HepG2 (cell line): ENCODE measurements at regions not wholly inside any gene's neighbourhood (a gene's known extent, or its start where the extent isn't known, plus 50 kb on each side); places are given as distances from the start of the nearest gene placed in this dataset.

Experiments used
- ATAC-seq: fragments of 200-7000 bp; cut with Tn5 transposase; 3 replicates; pipeline ENCODE4 v1.9.1; 2020; ENCODE audit warnings: mild to moderate bottlenecking, moderate library complexity
- BruUV-seq: library from RNA; stranded (reverse); fragments of 400-500 nt; replicated peaks from 2 replicates; lab custom pipeline; 2021; lab: Mats Ljungman, UMichigan
- CTCF ChIA-PET: fragments of 300-600 bp; formaldehyde crosslinking; extraction: SDS; loops from one replicate; lab custom pipeline; 2021; ENCODE audit warnings: low total read pairs, inconsistent platforms, low intra/inter-chr PET ratio; lab: Yijun Ruan, JAX
- POLR2A ChIA-PET: fragments of 350-600 bp; sonication (Branson Sonifier 250); formaldehyde crosslinking; loops from one replicate; lab custom pipeline; 2020; ENCODE audit warnings: antibody characterized with exemption, inconsistent platforms; lab: Yijun Ruan, JAX
- DNase-seq: peaks from one replicate; pipeline ENCODE4 v3.0.0-alpha.2; 2015; ENCODE audit warnings: low spot score
- FAIRE-seq: peaks from 3 replicates; lab custom pipeline; 2011; peaks lifted over from hg19 to GRCh38; lab: Jason Lieb, UNC
- H2AFZ ChIP-seq: one replicate; pipeline ENCODE4 v1.6.1; 2011; ENCODE audit warnings: low read length, inconsistent platforms
- H3K27ac ChIP-seq: fragments of 300-600 bp; 3 replicates; pipeline ENCODE4 v1.8.0; 2011; ENCODE audit warnings: mixed run types, mild to moderate bottlenecking, mixed read lengths, low read length, inconsistent platforms; ENCODE audit not compliant: insufficient read depth; ENCODE audit errors: extremely low read length
- H3K27me3 ChIP-seq, 2 experiments: fragments of 200-600 bp in 1 of 2; 2 replicates in 1 of 2; 3 replicates in 1 of 2; pipeline versions ENCODE4 v1.6.0 to v1.8.0; 2011; ENCODE audit warnings: low read length in 2 of 2, mild to moderate bottlenecking in 2 of 2, moderate library complexity in 2 of 2, inconsistent platforms in 1 of 2; ENCODE audit not compliant: insufficient read depth in 2 of 2, control insufficient read depth in 1 of 2
- H3K36me3 ChIP-seq, 2 experiments: fragments of 200-600 bp in 1 of 2; replicated peaks in 1 of 2; 2 replicates in 1 of 2; 3 replicates in 1 of 2; pipeline versions ENCODE4 v1.5.1 to v1.8.0; 2011; ENCODE audit warnings: low read length in 2 of 2, inconsistent platforms in 1 of 2; ENCODE audit not compliant: insufficient read depth in 2 of 2, control insufficient read depth in 1 of 2
- H3K4me1 ChIP-seq: 2 replicates; pipeline ENCODE4 v1.5.1; 2012; ENCODE audit warnings: low read length, inconsistent platforms; ENCODE audit not compliant: insufficient read depth
- H3K4me2 ChIP-seq: 2 replicates; pipeline ENCODE4 v1.6.0; 2011; ENCODE audit warnings: low read depth, low read length, inconsistent platforms
- H3K4me3 ChIP-seq, 3 experiments: fragments of 200-600 bp in 1 of 3; sonication (generic), shearing (Covaris generic) in 1 of 3; replicated peaks in 1 of 3; 2 replicates each; pipeline ENCODE4 v1.5.1; 2011 to 2016; ENCODE audit warnings: low read length in 3 of 3, inconsistent platforms in 2 of 3, low read depth in 2 of 3, mild to moderate bottlenecking in 2 of 3, control low read depth in 1 of 3, mixed read lengths in 1 of 3; ENCODE audit not compliant: insufficient read depth in 1 of 3
- H3K79me2 ChIP-seq: one replicate; pipeline ENCODE4 v1.6.1; 2011; ENCODE audit warnings: low read length, inconsistent platforms; ENCODE audit not compliant: insufficient read depth
- H3K9ac ChIP-seq: 2 replicates; pipeline ENCODE4 v1.6.0; 2011; ENCODE audit warnings: mild to moderate bottlenecking, low read depth, low read length, inconsistent platforms; ENCODE audit not compliant: insufficient read depth
- H3K9me3 ChIP-seq: 2 replicates; pipeline ENCODE4 v1.5.1; 2012; ENCODE audit warnings: mild to moderate bottlenecking, low read length
- H4K20me1 ChIP-seq: 2 replicates; pipeline ENCODE4 v1.6.0; 2011; ENCODE audit warnings: inconsistent platforms, mild to moderate bottlenecking, low read length, moderate library complexity; ENCODE audit not compliant: insufficient read depth
- CCDC6 ChIP-seq: sonication (generic); formaldehyde crosslinking; IDR thresholded peaks from 2 replicates; pipeline ENCODE4 v1.8.1; 2022; ENCODE audit warnings: mild to moderate bottlenecking, missing genetic modification reagents, moderate library complexity
- CREBL2 ChIP-seq: sonication (generic); formaldehyde crosslinking; IDR thresholded peaks from 2 replicates; pipeline ENCODE4 v1.8.1; 2023; ENCODE audit warnings: missing genetic modification reagents, mild to moderate bottlenecking, borderline replicate concordance
- FOSL2 ChIP-seq: sonication (generic); formaldehyde crosslinking; IDR thresholded peaks from 2 replicates; pipeline ENCODE4 v1.4.0; 2020; ENCODE audit warnings: missing genetic modification reagents
- HNF1A ChIP-seq, 2 experiments: sonication (generic) in 1 of 2; formaldehyde crosslinking in 1 of 2; IDR thresholded peaks; 2 replicates each; pipeline versions ENCODE4 v1.4.0 to v1.6.1; 2016 to 2020; ENCODE audit warnings: borderline replicate concordance in 1 of 2, low read depth in 1 of 2, mild to moderate bottlenecking in 1 of 2, missing genetic modification reagents in 1 of 2
- NAIF1 ChIP-seq: sonication (generic); formaldehyde crosslinking; IDR thresholded peaks from 2 replicates; pipeline ENCODE4 v1.5.0; 2020; ENCODE audit warnings: mild to moderate bottlenecking, missing genetic modification reagents, borderline replicate concordance
- NFYC ChIP-seq: IDR thresholded peaks from 2 replicates; pipeline ENCODE4 v1.6.1; 2016; ENCODE audit warnings: missing genetic modification reagents, missing compliant biosample characterization
- ZMYM4 ChIP-seq: sonication (generic); formaldehyde crosslinking; IDR thresholded peaks from 2 replicates; pipeline ENCODE4 v1.8.1; 2023; ENCODE audit warnings: mild to moderate bottlenecking, missing genetic modification reagents
- ZNF264 ChIP-seq: sonication (generic); formaldehyde crosslinking; IDR thresholded peaks from 2 replicates; pipeline ENCODE4 v1.4.0; 2020; ENCODE audit warnings: missing genetic modification reagents
- ZNF414 ChIP-seq: sonication (generic); formaldehyde crosslinking; IDR thresholded peaks from 2 replicates; pipeline ENCODE4 v1.5.0; 2020; ENCODE audit warnings: missing genetic modification reagents
- ZNF724P ChIP-seq: sonication (generic); formaldehyde crosslinking; IDR thresholded peaks from 2 replicates; pipeline ENCODE4 v1.8.0; 2022; ENCODE audit warnings: missing genetic modification reagents, borderline replicate concordance
- ZNF800 ChIP-seq: sonication (generic); formaldehyde crosslinking; IDR thresholded peaks from 2 replicates; pipeline ENCODE4 v1.4.0; 2020; ENCODE audit warnings: missing genetic modification reagents
- ZSCAN29 ChIP-seq: sonication (generic); formaldehyde crosslinking; conservative IDR thresholded peaks from 2 replicates; pipeline ENCODE4 v1.4.0; 2020; ENCODE audit warnings: mild to moderate bottlenecking, missing genetic modification reagents
- WGBS: methylation state at CpG from one replicate; pipeline ENCODE4 v1.1.6; 2017; ENCODE audit warnings: low lambda C conversion rate; 5-methylcytosine and 5-hydroxymethylcytosine counted together
- in situ Hi-C: cut with HindIII; loops from 2 replicates; pipeline ENCODE4 v1.10.0; 2017; ENCODE audit warnings: low pct_unique_long_range_greater_than_20kb; ENCODE audit not compliant: extremely low pct_ligation_motif_present
- intact Hi-C: fragments of 100-400 bp; cut with micrococcal nuclease; formaldehyde crosslinking; loops from one replicate; pipeline ENCODE4 v1.10.0; 2022; ENCODE audit not compliant: unreplicated experiment

- in situ Hi-C loops: no loop called here
- no peaks in the 10 kb centered on the region for H3K4me1 ChIP-seq
- H3K79me2 ChIP-seq: no peaks in the 10 kb centered on the region
- no peak overlapping the region for H2AFZ ChIP-seq
- no TSS peak for BruUV-seq
- H3K27ac ChIP-seq: no peak overlapping the region
- H3K9me3 ChIP-seq: no peaks in the 10 kb centered on the region
- DNase-seq: no peak
- no peak overlapping the region for H3K9ac ChIP-seq
- H3K36me3 ChIP-seq: no peaks in the 10 kb centered on the region
- TF ChIP-seq ZNF724P (CRISPR knock-in tag) (no peak), CCDC6 (CRISPR knock-in tag) (no peak), NFYC (no peak), ZNF264 (CRISPR knock-in tag) (no peak), NAIF1 (CRISPR knock-in tag) (no peak), ZNF800 (CRISPR knock-in tag) (no peak), ZNF414 (CRISPR knock-in tag) (no peak), ZSCAN29 (CRISPR knock-in tag) (no peak), HNF1A (IDR thresholded peaks at IDR 0.05; ENCODE audit: low read depth) (no peak), HNF1A (CRISPR knock-in tag; IDR thresholded peaks at IDR 0.05; ENCODE audit: borderline replicate concordance) (no peak), FOSL2 (CRISPR knock-in tag) (no peak), CREBL2 (no peak), ZMYM4 (CRISPR knock-in tag) (no peak)
- TF ChIP-seq, all 625 proteins: peak for 0
- ChIA-PET POLR2A (no interaction called here), CTCF (no interaction called here)
- ATAC-seq: no peak
- Histone ChIP-seq H3K27me3 (peaks cover 0 to 5% of the 10 kb centered on the region in 2 experiments; a peak in 2 of 5 replicates), H3K4me2 (no peak overlapping the region), H4K20me1 (no peaks in the 10 kb centered on the region), H3K4me3 (no peak overlapping the region)
- 1% methylated on average over 3 of the region's 3 CpGs for WGBS
- intact Hi-C loops: no loop called here
- FAIRE-seq: no peak
Observed at GRCh38 chr10:84005403-84005802, 133.9 kb upstream of the GHITM start.
